Stomach (tissue), 4 donors: ENCODE measurements at regions not wholly inside any gene's neighbourhood (a gene's known extent, or its start where the extent isn't known, plus 50 kb on each side); places are given as distances from the start of the nearest gene placed in this dataset.

ENCODE experiments used
- EP300 ChIP-seq: sonication (generic); formaldehyde crosslinking; IDR thresholded peaks from one replicate; pipeline ENCODE4 v1.6.1; 2017; ENCODE audit warnings: antibody characterized with exemption
- POLR2A ChIP-seq, 4 donors: fragments of 450-650 bp; IDR thresholded peaks; one replicate each; pipeline ENCODE4 v1.6.1; 2016; ENCODE audit warnings: antibody characterized with exemption in 4 of 4, control low read depth in 2 of 4, mild to moderate bottlenecking in 1 of 4, moderate library complexity in 1 of 4
- TF ChIP-seq, protein P1 (sequence below), 7 experiments: fragments of 450-650 bp in 4 of 7; fragments of 200-600 bp in 3 of 7; sonication (generic) in 3 of 7; IDR thresholded peaks; one replicate each; pipeline ENCODE4 v1.5.1; 2016 to 2019; ENCODE audit warnings: antibody characterized with exemption in 7 of 7, control low read depth in 2 of 7, mild to moderate bottlenecking in 1 of 7

DNA sequence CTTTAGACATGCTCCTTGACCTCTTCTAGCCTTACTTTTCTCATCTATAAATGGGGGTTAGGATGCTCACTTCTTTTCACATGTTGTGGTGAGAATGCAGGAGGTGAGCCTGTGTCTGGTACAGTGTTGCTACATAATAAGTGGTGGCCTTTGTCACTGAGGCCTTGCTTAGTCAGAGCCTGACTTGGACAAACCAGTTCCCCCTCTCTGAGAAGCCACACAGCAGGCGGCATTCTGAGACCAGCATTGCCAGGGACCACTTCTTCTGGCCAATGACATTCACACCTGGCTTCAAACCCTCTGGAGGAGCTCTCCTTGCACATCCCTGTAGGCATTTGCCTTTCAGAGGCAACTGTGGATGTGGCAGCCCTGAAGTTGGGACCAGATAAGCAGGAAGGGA lies 95.7 kb downstream of the MINAR1 start:
- no peak for TF ChIP-seq POLR2A (IDR thresholded peaks at IDR 0.05)
- TF ChIP-seq, protein P1, sequence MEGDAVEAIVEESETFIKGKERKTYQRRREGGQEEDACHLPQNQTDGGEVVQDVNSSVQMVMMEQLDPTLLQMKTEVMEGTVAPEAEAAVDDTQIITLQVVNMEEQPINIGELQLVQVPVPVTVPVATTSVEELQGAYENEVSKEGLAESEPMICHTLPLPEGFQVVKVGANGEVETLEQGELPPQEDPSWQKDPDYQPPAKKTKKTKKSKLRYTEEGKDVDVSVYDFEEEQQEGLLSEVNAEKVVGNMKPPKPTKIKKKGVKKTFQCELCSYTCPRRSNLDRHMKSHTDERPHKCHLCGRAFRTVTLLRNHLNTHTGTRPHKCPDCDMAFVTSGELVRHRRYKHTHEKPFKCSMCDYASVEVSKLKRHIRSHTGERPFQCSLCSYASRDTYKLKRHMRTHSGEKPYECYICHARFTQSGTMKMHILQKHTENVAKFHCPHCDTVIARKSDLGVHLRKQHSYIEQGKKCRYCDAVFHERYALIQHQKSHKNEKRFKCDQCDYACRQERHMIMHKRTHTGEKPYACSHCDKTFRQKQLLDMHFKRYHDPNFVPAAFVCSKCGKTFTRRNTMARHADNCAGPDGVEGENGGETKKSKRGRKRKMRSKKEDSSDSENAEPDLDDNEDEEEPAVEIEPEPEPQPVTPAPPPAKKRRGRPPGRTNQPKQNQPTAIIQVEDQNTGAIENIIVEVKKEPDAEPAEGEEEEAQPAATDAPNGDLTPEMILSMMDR (IDR thresholded peaks at IDR 0.05), result no peak
- no peak for TF ChIP-seq EP300
